ENCODE measurements at regions not wholly inside any gene's neighbourhood (a gene's known extent, or its start where the extent isn't known, plus 50 kb on each side); places are given as distances from the start of the nearest gene placed in this dataset.

- Histone ChIP-seq H3K9ac (no peak overlapping the region), H2AFZ (replicated peaks) (no peak overlapping the region), H3K4me1 (no peaks in the 10 kb centered on the region), H3K4me3 (no peak overlapping the region), H3K36me3 (no peaks in the 10 kb centered on the region), H3K27ac (no peak overlapping the region), H4K20me1 (ENCODE audit: low read depth) (no peaks in the 10 kb centered on the region), H3K79me2 (ENCODE audit: low read depth) (no peaks in the 10 kb centered on the region), H3K9me3 (ENCODE audit: low read depth) (no peaks in the 10 kb centered on the region), H3F3A (ENCODE audit: low read depth) (no peaks in the 10 kb centered on the region), H3K27me3 (no peaks in the 10 kb centered on the region), H3K4me2 (no peak overlapping the region)
- Mint-ChIP-seq H3K36me3 (no peaks in the 10 kb centered on the region), H3K9me3 (no peaks in the 10 kb centered on the region), H3K4me1 (peaks cover 4% of the 10 kb centered on the region), H3K4me3 (no peak overlapping the region), H3K27me3 (ENCODE audit: insufficient read depth, low read depth) (no peaks in the 10 kb centered on the region), H3K27ac (no peak overlapping the region)
- DNase-seq (ENCODE audit: low spot score), result no peak
- TF ChIP-seq EZH2 (IDR thresholded peaks at IDR 0.05) (no peak), EZH2phosphoT487 (IDR thresholded peaks at IDR 0.05) (no peak), CTCF (IDR thresholded peaks at IDR 0.05) (no peak)
Measured at GRCh38 chr3:103085465-103085864, 650.6 kb downstream of the ZPLD1 start.

- TF ChIP-seq CTCF (IDR thresholded peaks at IDR 0.05) (no peak), EZH2phosphoT487 (IDR thresholded peaks at IDR 0.05) (no peak), EZH2 (IDR thresholded peaks at IDR 0.05) (no peak)
- no peak for DNase-seq (ENCODE audit: low spot score)
- Mint-ChIP-seq H3K36me3 (no peaks in the 10 kb centered on the region), H3K27ac (no peak overlapping the region), H3K4me3 (no peak overlapping the region), H3K4me1 (no peaks in the 10 kb centered on the region), H3K27me3 (ENCODE audit: insufficient read depth, low read depth) (no peaks in the 10 kb centered on the region), H3K9me3 (peaks cover 2% of the 10 kb centered on the region)
- Histone ChIP-seq H3K4me2 (no peak overlapping the region), H2AFZ (replicated peaks) (no peak overlapping the region), H4K20me1 (ENCODE audit: low read depth) (no peaks in the 10 kb centered on the region), H3K36me3 (no peaks in the 10 kb centered on the region), H3K4me3 (no peak overlapping the region), H3K27me3 (no peaks in the 10 kb centered on the region), H3K27ac (no peak overlapping the region), H3F3A (ENCODE audit: low read depth) (no peaks in the 10 kb centered on the region), H3K9ac (no peak overlapping the region), H3K79me2 (ENCODE audit: low read depth) (no peaks in the 10 kb centered on the region), H3K4me1 (no peaks in the 10 kb centered on the region), H3K9me3 (ENCODE audit: low read depth) (no peaks in the 10 kb centered on the region)
Measured at GRCh38 chr3:103089758-103090157, 654.9 kb downstream of the ZPLD1 start.

GRCh38 chr3:103105206-103105605 is 670.4 kb downstream of the ZPLD1 start:
- Histone ChIP-seq H3K79me2 (ENCODE audit: low read depth) (no peaks in the 10 kb centered on the region), H3K27ac (no peak overlapping the region), H3K4me3 (no peak overlapping the region), H3K4me2 (no peak overlapping the region), H3K9me3 (ENCODE audit: low read depth) (no peaks in the 10 kb centered on the region), H3K9ac (no peak overlapping the region), H4K20me1 (ENCODE audit: low read depth) (no peaks in the 10 kb centered on the region), H3K4me1 (no peaks in the 10 kb centered on the region), H3F3A (ENCODE audit: low read depth) (no peaks in the 10 kb centered on the region), H3K36me3 (no peaks in the 10 kb centered on the region), H2AFZ (replicated peaks) (peak overlapping the region; percentile 46), H3K27me3 (no peaks in the 10 kb centered on the region)
- TF ChIP-seq EZH2 (IDR thresholded peaks at IDR 0.05) (no peak), CTCF (IDR thresholded peaks at IDR 0.05) (no peak), EZH2phosphoT487 (IDR thresholded peaks at IDR 0.05) (no peak)
- no peaks in the 10 kb centered on the region for H3K4me1 Mint-ChIP-seq
- no peak overlapping the region for H3K27ac Mint-ChIP-seq
- H3K9me3 Mint-ChIP-seq, result no peaks in the 10 kb centered on the region
- no peak for DNase-seq (ENCODE audit: low spot score)
- H3K27me3 Mint-ChIP-seq (ENCODE audit: insufficient read depth, low read depth), result no peaks in the 10 kb centered on the region
- no peaks in the 10 kb centered on the region for H3K36me3 Mint-ChIP-seq
- no peak overlapping the region for H3K4me3 Mint-ChIP-seq

Data from neural progenitor cell (in vitro differentiated cells).